NB4 (cell line): ENCODE measurements at regions not wholly inside any gene's neighbourhood (a gene's known extent, or its start where the extent isn't known, plus 50 kb on each side); places are given as distances from the start of the nearest gene placed in this dataset.

Experiments
- DNase-seq: peaks from one replicate; pipeline ENCODE4 v3.0.0; 2010; ENCODE audit warnings: low read depth
- H3K4me3 ChIP-seq: one replicate; pipeline ENCODE4 v1.5.1; 2011; ENCODE audit warnings: mild to moderate bottlenecking, low read depth, low read length, moderate library complexity
- CTCF ChIP-seq: IDR thresholded peaks from one replicate; pipeline ENCODE4 v1.5.1; 2012; ENCODE audit warnings: low read depth, low read length
- MYC ChIP-seq: IDR thresholded peaks from 2 replicates; pipeline ENCODE4 v1.6.1; 2011; ENCODE audit warnings: low read depth, low read length
- POLR2A ChIP-seq: IDR thresholded peaks from 2 replicates; pipeline ENCODE4 v1.6.1; 2011; ENCODE audit warnings: mild to moderate bottlenecking; ENCODE audit not compliant: insufficient read length; ENCODE audit errors: extremely low read depth
- TF ChIP-seq, protein P1 (sequence below): IDR thresholded peaks from 2 replicates; pipeline ENCODE4 v1.6.1; 2011; ENCODE audit warnings: low read depth, low read length

GRCh38 chr16:13756411-13757140 is 163.4 kb upstream of the ERCC4 start:
- H3K4me3 ChIP-seq, result no peak overlapping the region
- DNase-seq, result no peak
- no peak for TF ChIP-seq CTCF

- no peak overlapping the region for H3K4me3 ChIP-seq
- TF ChIP-seq, protein P1, sequence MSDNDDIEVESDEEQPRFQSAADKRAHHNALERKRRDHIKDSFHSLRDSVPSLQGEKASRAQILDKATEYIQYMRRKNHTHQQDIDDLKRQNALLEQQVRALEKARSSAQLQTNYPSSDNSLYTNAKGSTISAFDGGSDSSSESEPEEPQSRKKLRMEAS, result no peak
- no peak for TF ChIP-seq POLR2A
- no peak for TF ChIP-seq CTCF
- TF ChIP-seq MYC, result no peak
- DNase-seq, result no peak
Observed at GRCh38 chr16:13766334-13766733, 153.6 kb upstream of the ERCC4 start.

- DNase-seq, result no peak
- no peak overlapping the region for H3K4me3 ChIP-seq
- TF ChIP-seq CTCF, result no peak
- TF ChIP-seq POLR2A, result no peak
- no peak for TF ChIP-seq MYC
- TF ChIP-seq, protein P1, result no peak
Observed at GRCh38 chr16:13767215-13767614, 152.7 kb upstream of the ERCC4 start.

- H3K4me3 ChIP-seq, result no peak overlapping the region
- no peak for TF ChIP-seq MYC
- TF ChIP-seq, protein P1, result no peak
- TF ChIP-seq POLR2A, result no peak
- no peak for TF ChIP-seq CTCF
- DNase-seq, result no peak
Observed at GRCh38 chr16:13768471-13768870, 151.5 kb upstream of the ERCC4 start.

DNA sequence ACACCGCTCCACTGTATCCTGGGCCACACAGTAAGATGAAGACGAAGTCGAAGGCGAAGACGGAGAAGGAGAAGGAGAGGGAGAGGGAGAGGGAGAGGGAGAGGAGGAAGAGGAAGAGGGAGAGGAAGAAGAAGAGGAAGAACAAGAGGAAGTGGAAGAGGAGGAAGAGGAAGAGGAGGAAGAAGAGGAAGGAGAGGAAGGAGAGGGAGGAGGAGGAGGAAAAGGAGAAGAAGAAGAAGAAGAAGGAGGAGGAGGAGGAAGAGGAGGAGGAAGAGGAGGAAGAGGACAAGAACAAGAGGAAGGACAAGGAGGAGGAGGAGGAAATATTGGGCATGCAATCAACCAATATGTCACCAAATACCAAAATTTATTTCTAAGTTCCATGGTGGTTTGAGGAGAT is 149.5 kb upstream of the ERCC4 start:
- DNase-seq, result no peak
- TF ChIP-seq, protein P1, result no peak
- TF ChIP-seq POLR2A (no peak), MYC (no peak), CTCF (no peak)
- no peak overlapping the region for H3K4me3 ChIP-seq

GRCh38 chr16:13772782-13773181 is 147.2 kb upstream of the ERCC4 start:
- TF ChIP-seq POLR2A (no peak), MYC (no peak), CTCF (no peak)
- TF ChIP-seq, protein P1, result no peak
- H3K4me3 ChIP-seq, result no peak overlapping the region
- no peak for DNase-seq
